ENCODE measurements at regions not wholly inside any gene's neighbourhood (a gene's known extent, or its start where the extent isn't known, plus 50 kb on each side); places are given as distances from the start of the nearest gene placed in this dataset.

DNA sequence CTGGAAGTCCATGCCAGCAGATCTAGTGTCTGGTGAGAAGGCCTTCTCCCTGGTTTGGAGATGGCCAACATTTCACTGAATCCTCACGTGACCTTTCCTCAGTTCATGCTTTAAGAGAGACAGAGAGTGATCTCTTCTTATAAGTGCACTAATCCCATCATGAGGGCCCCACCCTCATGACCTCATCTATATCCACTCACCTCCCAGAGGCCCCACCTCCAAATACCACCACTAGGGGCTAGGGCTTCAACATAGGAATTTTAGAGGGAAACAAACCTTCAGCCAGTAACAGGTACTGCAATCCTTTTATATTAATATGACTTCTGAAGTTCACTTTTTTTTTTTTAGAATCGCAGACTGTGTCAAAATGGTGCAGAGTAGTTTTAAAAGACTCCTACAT is 496.9 kb upstream of the ADAMTS16 start:
- no peak for DNase-seq
- H3K36me3 ChIP-seq, result no peaks in the 10 kb centered on the region
- H3K27me3 ChIP-seq, result no peaks in the 10 kb centered on the region
- H3K4me1 ChIP-seq, result no peaks in the 10 kb centered on the region
- intact Hi-C loops (cut with DNase I; ENCODE audit: low total_unique reads), result no loop called here
- no peak overlapping the region for H3K4me3 ChIP-seq
- peaks cover 0 to 22% (median 12%) of the 10 kb centered on the region in 4 donors for H3K9me3 ChIP-seq
- H3K27ac ChIP-seq, result no peak overlapping the region
- TF ChIP-seq EP300 (IDR thresholded peaks at IDR 0.05) (no peak), POLR2A (IDR thresholded peaks at IDR 0.05) (no peak), POLR2AphosphoS5 (IDR thresholded peaks at IDR 0.05) (no peak)
- TF ChIP-seq, protein P1, sequence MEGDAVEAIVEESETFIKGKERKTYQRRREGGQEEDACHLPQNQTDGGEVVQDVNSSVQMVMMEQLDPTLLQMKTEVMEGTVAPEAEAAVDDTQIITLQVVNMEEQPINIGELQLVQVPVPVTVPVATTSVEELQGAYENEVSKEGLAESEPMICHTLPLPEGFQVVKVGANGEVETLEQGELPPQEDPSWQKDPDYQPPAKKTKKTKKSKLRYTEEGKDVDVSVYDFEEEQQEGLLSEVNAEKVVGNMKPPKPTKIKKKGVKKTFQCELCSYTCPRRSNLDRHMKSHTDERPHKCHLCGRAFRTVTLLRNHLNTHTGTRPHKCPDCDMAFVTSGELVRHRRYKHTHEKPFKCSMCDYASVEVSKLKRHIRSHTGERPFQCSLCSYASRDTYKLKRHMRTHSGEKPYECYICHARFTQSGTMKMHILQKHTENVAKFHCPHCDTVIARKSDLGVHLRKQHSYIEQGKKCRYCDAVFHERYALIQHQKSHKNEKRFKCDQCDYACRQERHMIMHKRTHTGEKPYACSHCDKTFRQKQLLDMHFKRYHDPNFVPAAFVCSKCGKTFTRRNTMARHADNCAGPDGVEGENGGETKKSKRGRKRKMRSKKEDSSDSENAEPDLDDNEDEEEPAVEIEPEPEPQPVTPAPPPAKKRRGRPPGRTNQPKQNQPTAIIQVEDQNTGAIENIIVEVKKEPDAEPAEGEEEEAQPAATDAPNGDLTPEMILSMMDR (IDR thresholded peaks at IDR 0.05), result no peak
- WGBS, 5 donors, result 83 to 100% (median 91%) methylated on average over 2 of the region's 2 CpGs

DNA sequence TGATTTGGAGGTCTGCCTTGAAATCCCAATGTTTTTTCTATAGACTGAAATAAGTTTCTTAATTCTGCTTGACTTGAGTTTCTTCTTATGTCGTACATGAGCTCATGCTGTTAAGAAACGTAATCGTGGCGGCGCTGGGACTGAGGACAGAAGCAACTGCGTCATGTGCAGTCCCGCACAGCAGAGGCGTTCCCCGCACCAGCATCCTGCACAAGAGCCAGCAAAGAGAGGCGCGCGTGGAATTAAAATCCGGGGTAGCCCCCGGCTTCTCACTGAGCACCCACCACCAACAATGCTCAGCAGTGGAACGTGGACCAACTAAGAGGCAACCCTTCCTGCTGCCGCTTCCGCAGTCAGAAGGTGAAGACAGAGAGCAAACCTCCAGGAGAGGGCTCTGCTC is 496.2 kb upstream of the ADAMTS16 start:
- H3K36me3 ChIP-seq, result no peaks in the 10 kb centered on the region
- TF ChIP-seq EP300 (IDR thresholded peaks at IDR 0.05) (no peak), POLR2AphosphoS5 (IDR thresholded peaks at IDR 0.05) (no peak)
- TF ChIP-seq, protein P1 (IDR thresholded peaks at IDR 0.05), result no peak
- H3K4me1 ChIP-seq, result no peaks in the 10 kb centered on the region
- H3K9me3 ChIP-seq, result peaks cover 0 to 22% (median 12%) of the 10 kb centered on the region in 4 donors
- intact Hi-C loops (cut with DNase I; ENCODE audit: low total_unique reads), result no loop called here
- no peak overlapping the region for H3K4me3 ChIP-seq
- 90 to 95% (median 92%) methylated on average over 17 of the region's 17 CpGs for WGBS, 5 donors
- DNase-seq, result no peak
- no peaks in the 10 kb centered on the region for H3K27me3 ChIP-seq
- no peak overlapping the region for H3K27ac ChIP-seq

DNA sequence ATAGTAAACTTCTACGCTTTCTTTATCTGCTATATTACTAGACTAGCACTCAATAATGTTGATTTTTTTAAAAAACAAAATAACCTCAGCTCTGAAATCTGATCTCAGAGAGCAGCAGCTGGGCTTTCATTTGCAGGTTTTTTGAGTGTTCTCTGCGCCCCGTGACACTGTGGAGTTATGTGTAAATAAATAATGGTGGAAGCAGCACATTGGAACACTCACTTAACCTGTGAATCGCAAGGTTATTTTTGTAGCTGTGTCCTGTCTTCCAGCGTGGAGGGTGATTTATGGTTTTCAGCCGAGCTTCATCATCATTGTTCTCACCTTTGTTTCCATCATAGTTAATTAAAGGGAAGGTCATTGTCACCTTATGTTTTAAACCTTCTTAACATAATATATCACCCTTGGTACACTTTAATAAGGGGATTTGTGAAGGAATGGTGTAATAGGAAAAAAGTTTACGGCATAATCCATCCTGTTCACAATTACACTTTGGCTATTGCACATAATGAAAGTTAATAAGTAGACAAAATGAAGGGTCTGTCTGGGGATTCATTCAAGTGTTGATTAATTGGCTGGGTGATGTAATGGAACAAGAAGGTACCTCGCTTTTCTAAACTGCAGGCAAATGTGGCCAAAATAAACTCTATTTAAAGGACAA is 493.3 kb upstream of the ADAMTS16 start:
- no peaks in the 10 kb centered on the region for H3K4me1 ChIP-seq
- peaks cover 0 to 22% (median 12%) of the 10 kb centered on the region in 4 donors for H3K9me3 ChIP-seq
- 38 to 43% (median 40%) methylated on average over 8 of the region's 8 CpGs for WGBS, 5 donors
- no peak overlapping the region for H3K27ac ChIP-seq
- TF ChIP-seq, protein P1 (IDR thresholded peaks at IDR 0.05), result no peak
- TF ChIP-seq POLR2A (IDR thresholded peaks at IDR 0.05), result no peak
- TF ChIP-seq POLR2AphosphoS5 (IDR thresholded peaks at IDR 0.05), result no peak
- no peak for TF ChIP-seq EP300 (IDR thresholded peaks at IDR 0.05)
- H3K36me3 ChIP-seq, result no peaks in the 10 kb centered on the region
- H3K4me3 ChIP-seq, result no peak overlapping the region
- intact Hi-C loops (cut with DNase I; ENCODE audit: low total_unique reads), result no loop called here
- H3K27me3 ChIP-seq, result no peaks in the 10 kb centered on the region
- DNase-seq, result peak in 1 of 2 donors; percentile 9

DNA sequence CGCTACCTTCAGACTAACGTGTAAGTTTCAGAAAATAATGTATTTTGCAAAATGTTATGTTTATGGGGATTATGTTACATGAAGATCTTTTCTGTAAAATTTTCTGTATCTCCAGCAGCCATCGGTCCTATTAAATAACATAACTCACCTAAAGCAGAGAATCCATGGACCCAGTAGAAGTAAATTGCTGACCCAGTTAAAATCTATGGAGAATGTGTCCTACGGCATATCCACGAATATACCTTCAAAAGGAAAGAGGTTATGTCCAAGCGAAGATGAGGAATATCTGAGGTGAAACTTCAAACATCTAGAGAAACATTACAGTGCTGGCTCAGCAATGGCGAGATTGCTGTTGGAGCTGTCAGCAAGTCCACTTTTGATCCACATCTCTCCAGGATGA is 492.2 kb upstream of the ADAMTS16 start:
- no peaks in the 10 kb centered on the region for H3K4me1 ChIP-seq
- H3K36me3 ChIP-seq, result no peaks in the 10 kb centered on the region
- H3K27me3 ChIP-seq, result no peaks in the 10 kb centered on the region
- DNase-seq, result no peak
- no peak for TF ChIP-seq POLR2A (IDR thresholded peaks at IDR 0.05)
- H3K4me3 ChIP-seq, result no peak overlapping the region
- 82 to 94% (median 88%) methylated on average over 7 of the region's 7 CpGs for WGBS, 5 donors
- intact Hi-C loops (cut with DNase I; ENCODE audit: low total_unique reads), result no loop called here
- no peak overlapping the region for H3K27ac ChIP-seq
- H3K9me3 ChIP-seq, result peaks cover 0 to 16% (median 7%) of the 10 kb centered on the region in 4 donors

DNA sequence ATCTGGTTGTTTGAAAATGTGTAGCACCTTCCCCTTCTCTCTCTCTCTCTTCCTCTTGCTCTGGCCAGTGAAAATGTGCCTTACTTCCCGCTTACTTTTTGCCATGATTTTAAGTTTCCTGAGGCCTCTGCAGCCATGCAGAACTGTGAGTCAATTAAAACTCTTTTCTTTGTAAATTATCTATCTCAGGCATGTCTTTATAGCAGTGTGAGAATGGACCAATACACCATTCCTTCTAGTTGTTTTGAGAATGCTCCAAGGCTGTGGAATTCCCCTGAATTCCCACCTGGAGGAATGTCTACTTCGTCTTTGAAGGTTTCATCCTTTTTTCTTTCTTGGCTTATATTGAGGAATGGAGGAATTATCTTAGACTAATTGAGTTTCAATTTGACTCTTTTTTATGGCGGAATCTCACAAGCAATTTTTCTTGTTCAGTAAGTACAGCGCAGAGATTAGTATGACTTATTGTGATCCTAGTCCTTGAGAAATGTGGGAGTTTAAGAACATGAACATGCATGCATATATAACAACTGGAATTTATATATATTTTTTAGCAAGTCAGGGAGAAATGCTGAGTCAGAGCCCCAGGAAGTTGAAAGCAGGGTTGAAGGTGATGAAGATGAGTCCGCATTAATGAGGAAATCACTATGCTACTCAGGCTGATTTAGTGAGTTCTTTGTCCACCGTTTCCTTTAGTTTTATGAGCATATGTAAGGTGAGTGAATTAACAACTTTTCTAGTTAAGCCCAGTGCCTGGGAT is 488.1 kb upstream of the ADAMTS16 start:
- Histone ChIP-seq H3K4me1 (no peaks in the 10 kb centered on the region), H3K36me3 (no peaks in the 10 kb centered on the region), H3K9me3 (peaks cover 0 to 8% (median 3%) of the 10 kb centered on the region in 4 donors), H3K4me3 (no peak overlapping the region), H3K27me3 (no peaks in the 10 kb centered on the region), H3K27ac (no peak overlapping the region)
- intact Hi-C loops (cut with DNase I; ENCODE audit: low total_unique reads), result no loop called here
- DNase-seq, result no peak
- WGBS, 5 donors, result 80 to 86% (median 83%) methylated on average over 6 of the region's 6 CpGs
- TF ChIP-seq, protein P1 (IDR thresholded peaks at IDR 0.05), result no peak
- TF ChIP-seq POLR2AphosphoS5 (IDR thresholded peaks at IDR 0.05) (no peak), EP300 (IDR thresholded peaks at IDR 0.05) (no peak), POLR2A (IDR thresholded peaks at IDR 0.05) (no peak)
